IMR-90 (cell line): ENCODE measurements at regions not wholly inside any gene's neighbourhood (a gene's known extent, or its start where the extent isn't known, plus 50 kb on each side); places are given as distances from the start of the nearest gene placed in this dataset.

Experiments used
- BHLHE40 ChIP-seq: fragments of 150-350 bp; IDR thresholded peaks from 2 replicates; pipeline ENCODE4 v1.6.1; 2016; ENCODE audit warnings: mild to moderate bottlenecking, low read depth, low read length
- CEBPB ChIP-seq: IDR thresholded peaks from 2 replicates; pipeline ENCODE4 v1.6.1; 2012; ENCODE audit warnings: low read depth, low read length, improper control_type of control experiment
- CHD1 ChIP-seq: IDR thresholded peaks from 2 replicates; pipeline ENCODE4 v1.6.1; 2012; ENCODE audit warnings: low read depth, low read length, improper control_type of control experiment
- POLR2A ChIP-seq: IDR thresholded peaks from 2 replicates; pipeline ENCODE4 v1.6.1; 2012; ENCODE audit warnings: mild to moderate bottlenecking, low read depth, low read length
- SMC3 ChIP-seq: fragments of 150-350 bp; IDR thresholded peaks from 2 replicates; pipeline ENCODE4 v1.6.1; 2016; ENCODE audit warnings: low read depth, mild to moderate bottlenecking, antibody characterized with exemption, low read length, moderate library complexity
- TF ChIP-seq, protein P1 (sequence below): conservative IDR thresholded peaks from 2 replicates; pipeline ENCODE4 v1.5.1; 2012; ENCODE audit warnings: mild to moderate bottlenecking, low read depth, low read length, improper control_type of control experiment

DNA sequence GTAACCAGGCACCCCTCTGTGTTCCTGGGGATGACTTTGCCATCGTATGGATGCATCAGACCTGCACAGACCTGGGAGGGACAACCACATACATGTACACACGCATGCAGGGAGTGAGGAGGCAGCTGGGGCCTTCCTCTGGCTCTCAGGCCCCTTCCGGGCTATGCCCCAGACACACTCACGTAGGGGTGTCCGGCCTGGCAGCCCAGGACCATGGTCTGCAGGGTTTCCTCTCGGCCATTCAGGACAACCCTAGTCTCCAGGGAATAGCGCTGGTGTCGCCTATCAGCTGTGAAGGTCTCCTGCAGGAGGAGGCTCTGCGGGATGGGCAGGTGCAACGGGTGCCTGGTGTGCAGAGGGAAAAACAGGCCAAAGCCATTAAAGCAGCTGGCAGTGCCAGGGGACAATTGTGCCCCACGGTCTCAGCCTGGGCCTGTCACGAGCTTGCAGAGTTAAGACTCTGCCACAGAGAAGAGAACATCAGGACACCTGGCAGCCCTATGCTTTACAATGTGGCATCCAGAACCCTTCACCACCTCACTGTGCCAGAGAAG lies 101.4 kb downstream of the RMI2 start:
- TF ChIP-seq SMC3 (no peak), CHD1 (no peak), BHLHE40 (no peak), POLR2A (no peak), CEBPB (no peak)
- TF ChIP-seq, protein P1, sequence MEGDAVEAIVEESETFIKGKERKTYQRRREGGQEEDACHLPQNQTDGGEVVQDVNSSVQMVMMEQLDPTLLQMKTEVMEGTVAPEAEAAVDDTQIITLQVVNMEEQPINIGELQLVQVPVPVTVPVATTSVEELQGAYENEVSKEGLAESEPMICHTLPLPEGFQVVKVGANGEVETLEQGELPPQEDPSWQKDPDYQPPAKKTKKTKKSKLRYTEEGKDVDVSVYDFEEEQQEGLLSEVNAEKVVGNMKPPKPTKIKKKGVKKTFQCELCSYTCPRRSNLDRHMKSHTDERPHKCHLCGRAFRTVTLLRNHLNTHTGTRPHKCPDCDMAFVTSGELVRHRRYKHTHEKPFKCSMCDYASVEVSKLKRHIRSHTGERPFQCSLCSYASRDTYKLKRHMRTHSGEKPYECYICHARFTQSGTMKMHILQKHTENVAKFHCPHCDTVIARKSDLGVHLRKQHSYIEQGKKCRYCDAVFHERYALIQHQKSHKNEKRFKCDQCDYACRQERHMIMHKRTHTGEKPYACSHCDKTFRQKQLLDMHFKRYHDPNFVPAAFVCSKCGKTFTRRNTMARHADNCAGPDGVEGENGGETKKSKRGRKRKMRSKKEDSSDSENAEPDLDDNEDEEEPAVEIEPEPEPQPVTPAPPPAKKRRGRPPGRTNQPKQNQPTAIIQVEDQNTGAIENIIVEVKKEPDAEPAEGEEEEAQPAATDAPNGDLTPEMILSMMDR = no peak
